Stimulated activated CD4-positive, alpha-beta T cell treated with anti-CD3 and anti-CD28 coated beads, Interleukin-1b, Interleukin-23, amount 100 ng/mL, for 4 hours (primary cell): ENCODE measurements at regions not wholly inside any gene's neighbourhood (a gene's known extent, or its start where the extent isn't known, plus 50 kb on each side); places are given as distances from the start of the nearest gene placed in this dataset.

ENCODE experiments used
- DNase-seq, 2 donors: peaks; one replicate each; pipeline ENCODE4 v3.0.0-alpha.2; 2020; ENCODE audit warnings: low read depth in 2 of 2

GRCh38 chr22:44554411-44554810 lies 56.4 kb upstream of the RTL6 start:
- DNase-seq, result no peak

GRCh38 chr22:44550711-44551491 lies 52.9 kb upstream of the RTL6 start:
- DNase-seq, result peak in 1 of 2 donors; percentile 1

GRCh38 chr22:44549701-44550100 lies 51.7 kb upstream of the RTL6 start:
- DNase-seq, result no peak

GRCh38 chr22:44548981-44549380 lies 50.9 kb upstream of the RTL6 start:
- no peak for DNase-seq
